GM18858 (cell line): ENCODE measurements at regions not wholly inside any gene's neighbourhood (a gene's known extent, or its start where the extent isn't known, plus 50 kb on each side); places are given as distances from the start of the nearest gene placed in this dataset.

Source experiments
- ATAC-seq: cut with Tn5 transposase; IDR thresholded peaks from one replicate; pipeline ENCODE4 v1.9.1; 2021; ENCODE audit not compliant: unreplicated experiment

DNA sequence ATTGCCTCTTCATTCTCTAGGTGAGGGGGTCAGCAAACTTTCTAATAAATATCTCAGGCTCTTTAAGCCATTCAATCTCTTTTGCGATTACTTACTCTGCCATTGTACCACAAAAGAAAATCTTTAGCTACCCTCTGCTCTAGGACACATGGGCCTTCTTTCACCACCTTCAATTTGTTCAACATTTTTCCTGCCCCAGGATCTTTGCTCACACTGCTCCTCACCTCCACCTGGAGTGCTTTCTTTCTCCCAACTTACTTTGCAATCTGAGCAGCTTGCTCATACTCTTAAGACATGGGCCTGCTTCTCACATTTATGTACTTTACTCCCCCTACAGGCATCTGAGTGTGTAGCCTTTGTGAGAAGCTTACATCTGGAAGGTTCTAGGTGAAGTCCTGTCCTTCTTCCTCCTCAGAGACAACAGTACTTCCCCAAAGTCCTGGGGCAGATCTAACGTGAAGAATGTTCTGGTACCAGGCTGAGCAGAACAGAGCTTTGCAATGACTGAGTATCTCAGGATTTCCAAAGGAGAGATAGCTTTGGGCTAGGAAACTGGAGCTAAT, 55.0 kb upstream of the PRDM5 start:
- ATAC-seq, result peak; percentile 94

DNA sequence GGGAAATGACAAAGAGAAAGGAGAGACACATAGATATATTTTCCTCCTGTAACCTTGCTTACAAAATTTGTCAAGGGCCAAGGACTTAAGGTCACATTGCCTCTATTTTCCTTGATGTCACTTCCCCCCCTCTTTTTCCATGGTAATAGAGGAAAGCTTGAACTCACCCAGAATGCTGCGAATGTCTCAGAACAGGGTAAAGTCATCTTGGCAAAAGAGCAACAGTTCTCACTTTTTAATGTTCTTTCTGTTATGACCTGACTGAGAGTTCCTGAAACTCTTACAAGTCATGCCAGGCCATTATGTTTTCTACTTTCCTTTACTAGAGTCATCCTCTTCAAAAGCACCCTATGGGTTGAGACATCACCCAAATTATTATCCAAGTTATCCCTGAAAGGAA, 50.7 kb upstream of the PRDM5 start:
- ATAC-seq, result no peak
